SK-N-DZ (cell line): ENCODE measurements at regions not wholly inside any gene's neighbourhood (a gene's known extent, or its start where the extent isn't known, plus 50 kb on each side); places are given as distances from the start of the nearest gene placed in this dataset.
"Not testable (repeated sequence)": the region's sequence is repeated elsewhere in the genome, so short reads cannot be mapped to it uniquely, and the experiment has no call there.

Experiments used
- DNase-seq: peaks from one replicate; pipeline ENCODE4 v3.0.0-alpha.2; 2015; ENCODE audit warnings: low spot score

DNA sequence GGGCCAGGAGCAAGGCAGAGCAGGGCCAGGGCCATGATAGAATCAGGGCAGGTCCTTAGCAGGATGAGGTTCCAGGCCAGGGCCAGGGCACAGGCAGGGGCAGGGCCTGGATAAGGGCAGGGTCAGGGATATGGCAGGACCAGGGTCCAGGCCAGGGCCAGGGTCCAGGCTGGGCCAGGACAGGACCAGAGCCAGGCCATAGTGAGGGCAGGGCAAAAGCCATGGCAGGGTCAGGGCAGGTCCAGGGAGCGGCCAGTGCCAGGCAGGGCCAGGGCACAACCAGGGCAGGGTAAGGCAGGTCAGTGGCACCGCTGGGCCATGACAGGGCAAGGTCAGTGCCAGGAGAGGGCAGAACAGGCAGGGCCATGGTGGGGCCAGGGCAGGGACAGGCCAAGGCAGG lies 152.2 kb downstream of the LIPI start:
- DNase-seq = no peak

DNA sequence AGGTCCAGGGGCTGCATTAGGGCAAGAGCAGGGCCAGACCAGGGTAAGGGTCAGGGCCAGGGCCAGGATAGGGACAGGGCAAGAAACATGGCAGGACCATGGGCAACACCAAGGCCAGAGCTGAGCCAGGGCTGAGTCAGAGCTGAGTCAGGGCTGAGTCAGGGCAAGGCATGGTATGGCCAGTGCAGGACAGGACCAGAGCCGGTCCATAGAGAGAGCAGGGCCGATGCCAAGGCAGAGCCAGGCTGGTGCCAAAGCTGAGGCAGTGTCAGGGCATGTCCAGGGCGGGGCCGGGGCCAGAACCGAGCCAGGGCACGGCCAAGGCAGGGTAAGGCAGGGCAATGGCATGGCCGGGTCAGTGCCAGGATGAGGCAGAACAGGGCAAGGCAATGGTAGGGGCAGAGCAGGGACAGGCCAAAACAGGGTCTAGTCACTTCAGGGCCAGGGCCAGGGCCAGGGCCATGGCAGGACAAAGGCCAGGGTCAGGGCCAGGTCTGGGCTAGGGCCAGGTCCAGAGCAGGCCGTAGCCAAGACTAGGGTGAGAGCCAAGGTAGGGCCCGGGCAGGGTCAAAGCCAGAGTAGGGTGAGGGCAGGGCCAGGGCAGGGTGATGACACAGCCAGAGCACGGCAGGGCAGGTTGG lies 152.8 kb downstream of the LIPI start:
- not testable (repeated sequence) for DNase-seq

DNA sequence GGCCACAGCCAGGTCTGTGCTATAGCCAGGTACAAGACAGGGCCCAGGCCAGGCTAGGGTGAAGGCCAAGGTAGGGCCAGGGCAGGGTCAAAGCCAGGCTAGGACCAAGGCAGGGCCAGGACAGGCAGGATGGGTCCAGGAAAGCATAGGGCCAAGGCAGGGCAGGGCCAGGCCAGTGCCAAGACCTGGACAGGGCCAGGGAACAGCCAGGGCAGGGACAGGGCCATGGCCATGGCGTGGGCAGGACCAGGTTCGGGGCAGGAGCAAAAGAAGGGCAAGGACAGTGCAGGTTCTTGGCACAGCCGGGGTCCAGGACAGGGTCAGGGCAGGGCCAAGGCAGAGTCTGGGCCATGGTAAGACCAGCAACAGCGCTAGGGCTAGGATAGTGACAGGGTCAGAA lies 153.4 kb downstream of the LIPI start:
- no peak for DNase-seq

DNA sequence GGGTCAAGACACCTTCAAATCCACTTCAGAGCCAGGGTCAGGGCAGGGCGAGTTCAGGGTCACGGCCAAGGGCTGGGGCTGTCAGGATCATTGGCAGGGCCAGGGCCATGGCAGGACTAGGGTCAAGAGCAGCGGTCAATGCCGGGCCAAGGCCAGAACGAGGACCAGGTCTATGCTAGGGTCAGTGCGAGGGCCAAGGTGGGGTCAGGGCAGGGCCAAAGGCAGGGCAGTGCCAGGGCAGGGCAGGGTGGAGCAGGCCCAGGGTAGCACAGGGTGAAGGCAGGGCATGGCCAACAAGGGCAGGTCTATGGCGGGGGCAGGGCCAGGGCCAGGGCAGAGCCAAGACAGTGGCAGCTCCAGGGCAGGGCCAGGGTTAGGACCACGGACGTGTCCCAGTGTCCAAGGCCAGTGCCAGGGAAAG lies 154.0 kb downstream of the LIPI start:
- DNase-seq = no peak

DNA sequence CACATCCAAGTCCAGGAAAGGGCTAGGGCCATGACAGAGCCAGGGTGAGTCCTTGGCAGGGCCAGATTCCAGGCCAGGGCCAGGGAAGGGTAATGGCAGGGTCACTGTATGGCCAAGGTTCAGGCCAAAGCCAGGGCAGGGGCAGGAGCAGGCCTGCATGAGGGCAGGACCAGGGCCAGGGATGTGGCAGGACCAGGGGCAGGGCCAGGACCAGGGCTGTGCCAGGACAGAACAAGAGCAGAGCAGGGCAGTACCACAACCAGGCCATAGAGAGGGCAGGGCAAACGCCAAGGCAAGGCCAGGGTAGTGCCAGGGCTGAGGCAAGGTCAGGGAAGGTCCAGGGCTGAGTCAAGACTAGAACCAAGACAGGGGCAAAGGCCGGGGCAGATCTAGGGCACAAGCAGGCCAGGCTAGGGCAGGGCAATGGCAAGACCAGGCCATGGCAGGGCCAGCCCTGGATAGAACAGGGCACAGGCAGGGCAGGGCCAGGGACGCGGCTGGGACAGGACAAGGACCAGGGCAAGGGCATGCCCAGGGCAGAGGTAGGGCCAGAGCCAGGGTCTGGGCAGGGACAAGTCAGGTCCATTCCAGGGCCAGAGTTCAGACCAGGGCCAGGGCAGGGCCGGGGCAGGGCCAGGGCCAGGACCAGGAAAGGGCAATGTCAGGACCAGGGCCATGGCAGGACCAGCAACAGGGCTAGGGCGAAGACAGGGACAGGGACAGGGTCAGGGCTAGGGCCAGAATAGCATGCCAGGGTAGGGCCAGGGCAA lies 154.8 kb downstream of the LIPI start:
- DNase-seq = not testable (repeated sequence)

DNA sequence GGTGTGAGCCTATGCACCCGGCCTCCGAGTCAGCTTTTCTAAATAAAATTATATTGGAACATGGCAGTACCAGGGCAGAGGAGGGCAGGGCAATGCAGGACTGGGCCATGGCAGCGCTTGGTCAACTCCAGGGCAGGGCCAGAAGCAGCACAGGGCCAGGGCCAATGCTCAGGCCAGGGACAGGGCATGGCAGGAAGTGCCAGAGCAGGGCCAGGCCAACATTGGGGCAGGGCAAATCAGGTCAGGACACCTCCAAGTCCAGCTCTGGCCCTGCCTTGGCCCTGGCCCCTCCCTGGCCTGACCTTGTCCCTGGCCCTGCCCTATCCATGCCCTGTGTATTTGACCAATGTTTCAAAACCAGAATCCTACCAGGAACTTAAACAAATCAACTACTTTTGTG lies 156.1 kb downstream of the LIPI start:
- DNase-seq = no peak

DNA sequence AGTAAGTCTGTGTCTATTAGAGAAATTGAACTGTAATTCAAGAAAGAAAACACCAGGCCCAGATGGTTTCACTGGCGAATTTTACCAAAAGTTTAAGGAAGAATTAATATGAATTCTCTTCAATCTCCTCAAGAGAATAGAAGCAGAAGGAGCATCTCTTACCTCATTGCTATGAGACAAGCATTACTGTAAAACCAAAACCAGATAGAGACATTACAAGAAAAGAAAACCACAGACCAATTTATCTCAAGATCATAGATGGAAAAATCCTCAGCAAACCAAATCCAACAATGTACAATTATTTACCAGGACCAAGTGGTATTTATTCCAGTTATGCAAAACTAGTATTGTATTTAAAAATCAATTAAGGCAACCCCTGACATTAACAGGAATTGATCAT lies 160.6 kb downstream of the LIPI start:
- DNase-seq = no peak

DNA sequence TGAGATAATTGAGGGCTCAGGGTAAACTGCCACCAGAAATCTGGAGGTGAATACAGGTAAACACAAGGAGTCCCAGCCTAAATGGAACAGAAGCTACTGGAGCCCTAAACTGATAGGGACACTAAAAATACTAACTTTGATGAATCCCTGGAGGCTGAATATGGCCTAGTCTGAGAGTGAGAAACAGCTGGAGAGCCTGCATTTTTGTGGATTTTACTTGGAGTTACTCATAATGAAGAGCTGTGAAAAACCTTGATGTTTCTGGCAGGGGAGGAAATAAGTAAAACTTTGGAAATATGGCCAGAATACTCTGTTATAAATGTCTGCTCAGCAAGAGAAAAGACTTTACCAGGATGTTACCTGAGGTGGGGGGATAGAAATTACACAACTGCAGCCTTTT lies 164.4 kb downstream of the LIPI start:
- DNase-seq = no peak

DNA sequence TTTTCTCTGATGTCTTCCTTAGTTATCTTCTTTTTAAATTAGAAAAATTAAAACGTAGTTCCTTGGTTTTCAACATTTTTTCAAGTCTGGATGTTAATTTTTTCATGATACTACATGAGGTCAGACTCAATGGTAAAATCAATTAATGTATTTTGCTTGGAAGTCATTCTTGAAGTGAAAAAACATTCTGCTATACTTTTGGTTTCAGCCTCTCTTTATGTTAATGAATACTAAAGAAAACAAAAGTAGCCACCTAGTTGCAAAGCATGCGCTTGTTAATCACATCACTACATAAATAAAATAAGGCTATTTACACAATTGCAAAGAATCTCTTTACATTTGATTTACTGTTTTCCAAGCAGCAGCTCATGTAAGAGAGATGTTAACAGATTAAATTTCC lies 170.4 kb downstream of the LIPI start:
- DNase-seq = no peak

DNA sequence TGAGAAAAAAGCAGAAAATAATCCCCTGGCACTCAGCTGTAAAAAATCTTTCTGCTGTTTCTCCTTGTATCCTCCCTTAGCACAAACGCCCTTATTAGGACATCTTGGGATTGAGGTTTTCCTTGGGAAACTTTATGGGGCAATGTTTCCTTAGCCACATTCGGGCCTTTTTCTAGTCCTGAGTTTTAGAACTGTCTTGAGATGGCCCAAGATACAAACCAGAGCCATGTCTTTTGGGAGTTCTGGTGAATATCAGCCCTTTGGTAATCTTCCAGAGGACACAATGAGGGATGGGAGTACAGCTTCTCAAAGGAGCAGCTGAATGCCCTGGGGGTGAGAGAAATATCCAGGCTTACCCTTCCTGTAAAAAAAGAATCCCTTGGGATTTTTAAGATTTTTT lies 182.1 kb downstream of the LIPI start:
- DNase-seq = peak; percentile 60

DNA sequence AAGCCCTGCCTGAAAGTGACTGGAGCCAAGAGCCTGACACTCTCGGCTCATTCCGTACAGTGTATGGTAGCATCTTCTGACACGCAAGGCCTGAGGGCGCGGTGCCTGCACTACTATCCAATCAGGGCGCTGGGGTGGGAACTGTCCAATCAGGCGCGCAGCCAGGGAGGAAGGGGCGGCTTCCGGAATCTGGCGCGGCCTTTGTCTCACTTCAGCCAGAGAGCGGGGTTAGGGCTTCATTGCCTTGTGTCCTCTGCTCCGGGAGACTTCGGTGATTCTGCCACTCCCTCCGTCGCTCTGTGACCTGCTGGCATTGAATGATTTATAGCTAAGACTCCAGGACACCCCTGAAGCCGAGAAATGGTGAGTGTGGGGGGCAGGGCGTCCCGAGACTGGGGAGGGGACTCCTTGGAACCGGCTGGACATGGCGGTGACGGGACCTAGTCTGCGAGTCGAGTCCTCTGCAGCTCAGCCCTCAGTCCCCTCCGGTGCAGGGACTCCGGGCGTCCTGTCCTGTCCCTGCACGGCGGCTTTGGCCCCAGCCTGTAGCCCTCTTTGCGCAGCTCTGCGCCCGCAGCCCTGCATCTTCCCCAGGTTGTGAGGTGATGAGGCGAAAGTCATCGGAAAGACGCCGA lies 183.4 kb downstream of the LIPI start:
- peak; percentile 94 for DNase-seq

DNA sequence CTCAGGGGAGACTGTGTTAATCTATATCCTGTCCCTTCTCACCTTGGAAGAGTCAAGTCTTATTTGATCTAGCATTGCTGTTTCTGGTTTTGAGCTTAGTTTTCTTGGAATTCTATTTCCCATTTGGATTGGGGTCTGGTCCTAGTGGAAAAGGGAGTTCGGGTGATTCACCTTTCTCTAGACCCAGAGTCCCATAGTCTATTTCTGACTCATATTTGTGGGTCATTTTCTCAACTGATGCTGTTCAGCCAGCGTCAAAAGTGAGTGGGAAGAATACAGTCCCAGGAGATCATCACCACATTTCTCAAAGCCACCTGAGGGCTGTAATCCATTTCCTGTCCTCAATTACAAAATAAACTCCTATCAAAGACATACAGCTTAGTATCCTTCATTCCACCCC lies 190.6 kb downstream of the LIPI start:
- DNase-seq = not testable (repeated sequence)

DNA sequence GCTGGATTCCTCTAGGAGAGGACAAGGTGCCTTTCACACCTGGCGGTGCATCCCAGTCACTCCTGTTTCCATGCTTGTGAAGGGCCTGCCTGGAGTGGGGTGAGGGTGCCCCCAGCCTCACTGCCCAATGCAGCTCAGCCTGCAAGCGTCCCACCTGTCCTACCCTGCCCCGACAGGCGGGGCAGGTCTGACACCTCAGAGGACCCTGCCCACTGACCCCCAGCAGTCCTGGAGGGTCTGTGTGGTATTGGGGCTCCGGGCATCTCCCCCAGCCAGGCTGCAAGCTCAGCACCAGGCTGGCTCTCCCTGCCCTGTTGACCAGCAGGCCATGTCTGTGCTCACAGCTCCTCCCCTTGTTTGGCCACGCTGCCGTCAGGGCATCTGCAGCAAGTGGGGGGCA lies 194.9 kb downstream of the LIPI start:
- not testable (repeated sequence) for DNase-seq

DNA sequence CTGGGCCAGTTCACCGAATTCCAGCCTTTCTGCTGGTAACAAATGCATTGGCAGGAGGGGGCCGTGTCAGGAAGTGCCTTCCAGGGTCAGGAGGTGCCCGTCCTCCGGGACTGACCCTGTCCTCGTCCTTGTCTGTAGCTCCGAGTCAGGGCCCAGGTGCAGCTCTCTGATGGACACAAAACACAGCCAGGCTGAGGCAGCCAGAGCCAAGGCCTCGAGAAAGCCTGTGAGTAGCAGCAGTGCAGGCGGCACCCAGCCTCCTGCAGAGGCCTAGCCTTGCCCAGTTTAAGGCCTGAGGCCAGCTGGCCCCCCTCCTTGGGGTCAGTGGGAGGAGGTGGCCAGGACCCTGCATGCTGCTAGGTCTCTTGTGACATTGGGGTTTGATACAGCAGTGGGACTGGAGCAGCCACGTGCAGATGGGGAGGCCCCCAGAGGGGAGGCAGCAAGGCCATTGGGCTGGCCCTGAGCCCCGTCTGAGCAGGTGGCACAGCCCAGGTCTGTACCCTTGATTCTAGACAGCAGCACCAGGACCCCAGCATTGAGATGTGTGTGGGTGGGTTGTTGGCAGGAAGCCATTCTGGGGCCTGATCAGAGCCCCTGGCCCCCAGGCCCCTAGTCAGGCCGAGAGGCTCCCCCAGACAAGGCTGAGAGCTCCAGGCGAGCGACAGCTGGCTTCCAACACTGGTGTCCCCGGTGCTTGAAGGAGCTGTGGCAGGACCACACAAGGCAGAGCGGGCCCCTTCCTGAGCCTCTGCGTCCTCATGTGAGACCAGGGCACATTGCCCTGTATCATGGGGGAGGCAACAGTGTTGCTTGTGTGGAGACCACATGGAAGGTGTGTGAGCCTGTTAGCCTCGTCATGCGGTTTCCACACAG lies 196.9 kb downstream of the LIPI start:
- not testable (repeated sequence) for DNase-seq

DNA sequence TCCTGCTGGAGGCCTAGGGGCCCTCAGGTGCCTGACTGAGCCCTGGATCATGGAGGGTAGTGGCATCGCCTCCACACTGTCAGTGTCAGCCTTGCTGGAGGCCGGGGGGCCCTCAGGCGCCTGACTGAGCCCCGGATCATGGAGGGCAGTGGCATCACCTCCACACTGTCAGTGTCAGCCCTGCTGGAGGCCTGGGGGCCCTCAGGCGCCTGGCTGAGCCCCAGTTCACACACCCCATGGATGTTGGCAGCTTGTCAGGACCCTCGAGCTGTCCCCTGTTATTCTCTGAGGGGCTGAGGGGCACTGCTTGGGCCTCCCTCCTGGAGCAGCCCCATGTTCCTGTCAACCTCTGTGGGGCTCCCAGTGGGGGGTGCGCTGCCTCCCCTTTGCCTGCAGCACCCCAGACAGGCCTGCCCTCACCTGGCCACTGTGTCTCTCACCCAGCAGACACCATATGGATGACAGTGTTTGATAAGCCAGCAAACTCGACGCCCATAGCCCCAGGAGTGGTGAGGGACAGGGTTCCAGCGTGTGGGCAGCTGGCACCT lies 197.6 kb downstream of the LIPI start:
- DNase-seq = no peak

DNA sequence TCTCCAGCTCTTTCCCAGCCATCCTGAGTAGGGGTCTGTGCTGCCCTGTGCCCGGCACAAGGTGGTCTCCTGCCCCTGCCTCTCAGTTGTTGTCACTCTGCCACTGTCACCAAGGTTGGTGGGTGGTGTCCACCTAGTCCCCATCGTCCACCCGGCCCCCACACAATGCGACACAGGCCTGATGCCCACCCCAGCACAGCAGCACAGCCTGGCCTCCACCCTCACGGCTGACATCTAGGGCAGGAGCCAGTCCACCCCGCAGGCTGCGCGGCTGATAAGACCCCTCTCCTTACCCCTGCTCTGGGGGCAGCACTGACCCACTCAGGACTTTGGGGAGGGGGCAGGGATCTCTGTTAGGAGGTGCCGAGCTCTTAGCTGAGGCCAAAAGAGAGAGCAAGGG lies 198.3 kb downstream of the LIPI start:
- no peak for DNase-seq

DNA sequence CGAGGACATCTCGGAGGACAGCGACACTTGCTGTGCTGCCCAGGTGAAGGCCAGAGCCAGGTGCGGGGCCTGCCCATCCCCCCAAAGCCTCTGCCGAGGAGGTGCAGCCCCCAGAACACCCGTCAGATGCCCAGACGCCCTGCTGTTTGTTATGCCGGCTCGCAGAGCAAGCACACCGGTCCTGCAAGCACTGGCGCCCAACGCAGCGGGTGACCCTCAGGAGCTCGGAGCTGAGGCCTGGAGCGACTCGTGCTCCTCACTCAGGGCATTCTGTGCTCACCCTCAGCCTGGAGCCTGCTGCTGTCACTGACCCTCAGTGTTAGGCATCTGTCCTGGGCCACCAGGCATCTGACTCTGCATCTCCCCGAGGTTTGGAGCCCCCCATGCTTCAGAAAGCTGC lies 199.0 kb downstream of the LIPI start:
- not testable (repeated sequence) for DNase-seq

DNA sequence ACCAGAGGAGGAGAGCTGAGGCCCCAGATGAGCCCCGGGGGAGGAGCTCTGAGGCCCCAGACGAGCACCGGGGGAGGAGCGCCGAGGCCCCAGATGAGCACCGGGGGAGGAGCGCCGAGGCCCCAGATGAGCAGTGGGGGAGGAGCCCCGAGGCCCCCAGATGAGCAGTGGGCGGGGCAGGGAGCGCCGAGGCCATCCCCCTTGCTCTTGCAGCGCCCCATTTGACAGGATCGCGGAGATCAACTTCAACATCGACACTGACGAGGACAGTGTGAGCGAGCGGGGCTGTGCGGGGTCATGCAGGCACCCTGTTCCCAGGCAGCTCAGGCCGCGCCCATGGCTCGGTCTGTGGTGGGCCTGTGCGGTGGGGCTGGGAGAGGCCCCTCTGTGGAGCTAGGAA lies 199.6 kb downstream of the LIPI start:
- DNase-seq = not testable (repeated sequence)

DNA sequence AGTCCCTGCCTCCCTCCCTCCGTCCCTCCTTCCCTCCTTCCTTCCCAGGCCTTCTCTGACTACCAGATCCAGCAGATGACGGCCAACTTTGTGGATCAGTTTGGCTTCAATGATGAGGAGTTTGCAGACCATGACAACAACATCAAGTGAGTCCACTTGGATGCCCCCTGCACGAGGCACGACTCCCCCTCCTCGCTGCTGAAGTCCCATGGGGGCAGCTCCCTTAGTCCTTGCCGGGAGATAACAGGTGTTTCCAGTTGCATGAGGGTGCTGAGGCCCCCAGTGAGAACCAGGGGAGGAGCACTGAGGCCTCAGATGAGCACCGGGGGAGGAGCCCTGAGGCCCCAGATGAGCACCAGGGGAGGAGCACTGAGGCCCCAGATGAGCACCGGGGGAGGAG lies 200.0 kb downstream of the LIPI start:
- no peak for DNase-seq

DNA sequence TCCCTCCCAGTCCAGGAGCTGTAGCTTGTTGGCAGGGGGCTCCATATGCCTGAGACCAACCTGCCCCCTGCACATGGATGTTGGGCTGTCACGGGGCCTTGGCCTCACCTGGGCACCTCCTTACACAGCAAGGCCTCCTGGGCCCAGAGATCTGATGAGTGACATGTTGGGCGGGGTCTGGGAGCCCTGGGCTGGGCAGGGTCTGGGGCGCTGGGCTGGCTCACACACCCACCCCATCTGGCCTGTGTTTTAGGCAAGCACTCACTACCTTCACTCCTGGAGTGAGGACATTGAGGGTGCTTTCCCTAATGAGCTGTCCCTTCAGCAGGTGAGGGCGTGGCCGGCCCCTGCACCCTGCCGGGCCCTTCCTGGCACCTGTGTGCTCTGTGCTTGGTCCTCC lies 200.8 kb downstream of the LIPI start:
- DNase-seq = not testable (repeated sequence)

DNA sequence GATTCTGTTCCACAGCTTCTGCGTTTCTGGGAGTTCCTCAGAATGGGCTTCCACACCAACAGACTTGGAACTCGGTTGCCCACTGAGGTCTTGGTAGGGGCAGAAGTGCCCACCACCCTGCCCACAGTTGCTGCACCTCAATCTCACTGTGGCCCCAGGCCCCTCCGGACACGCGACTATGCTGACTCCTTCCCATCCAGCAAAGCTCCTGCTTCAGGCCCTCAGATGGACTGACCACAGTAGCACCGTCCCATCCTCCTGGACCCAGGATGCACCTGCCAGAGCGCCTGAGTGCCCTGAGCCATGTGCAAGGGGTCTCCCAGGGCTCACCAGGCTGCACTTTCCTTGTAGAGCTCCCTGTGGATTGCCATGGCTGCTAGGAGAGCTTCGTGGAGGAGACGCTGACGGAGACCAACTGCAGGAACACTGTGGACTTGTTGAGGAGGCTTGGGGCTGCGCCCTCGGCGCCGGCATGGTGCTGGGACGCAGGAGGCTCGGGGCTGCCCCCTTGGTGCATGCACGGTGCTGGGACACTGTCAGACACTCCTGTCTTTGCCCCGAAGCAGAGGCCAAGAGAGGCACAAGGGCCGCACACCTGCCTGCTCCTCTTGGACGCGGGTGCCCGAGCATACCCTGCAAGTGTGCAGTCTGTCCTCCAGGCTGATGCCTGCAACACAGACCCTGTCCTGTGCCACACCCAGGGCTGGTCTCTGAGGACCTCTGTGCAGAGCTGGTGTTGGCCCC lies 201.3 kb downstream of the LIPI start:
- not testable (repeated sequence) for DNase-seq
